NCI-H1436 (cell line): ENCODE measurements at regions not wholly inside any gene's neighbourhood (a gene's known extent, or its start where the extent isn't known, plus 50 kb on each side); places are given as distances from the start of the nearest gene placed in this dataset.
"Not testable (repeated sequence)": the region's sequence is repeated elsewhere in the genome, so short reads cannot be mapped to it uniquely, and the experiment has no call there.

Experiments
- DNase-seq: peaks from one replicate; lab custom pipeline; 2025; lab: John Stamatoyannopoulos, UW

GRCh38 chr12:9449657-9450126, 158.0 kb downstream of the KLRB1 start:
- DNase-seq: not testable (repeated sequence)

- no peak for DNase-seq
Observed at GRCh38 chr12:9449181-9449580, 158.5 kb downstream of the KLRB1 start.

GRCh38 chr12:9448648-9449047, 159.1 kb downstream of the KLRB1 start:
- DNase-seq: not testable (repeated sequence)

GRCh38 chr12:9447791-9448614, 159.7 kb downstream of the KLRB1 start:
- DNase-seq: peak; percentile 78

- DNase-seq: not testable (repeated sequence)
Observed at GRCh38 chr12:9446883-9447761, 160.6 kb downstream of the KLRB1 start.

GRCh38 chr12:9440428-9440827, 167.3 kb downstream of the KLRB1 start:
- not testable (repeated sequence) for DNase-seq

- not testable (repeated sequence) for DNase-seq
Observed at GRCh38 chr12:9435682-9436081, 172.0 kb downstream of the KLRB1 start.

- DNase-seq: not testable (repeated sequence)
Observed at GRCh38 chr12:9430385-9430784, 177.3 kb downstream of the KLRB1 start.

- DNase-seq: not testable (repeated sequence)
Observed at GRCh38 chr12:9428856-9429255, 178.9 kb downstream of the KLRB1 start.

- DNase-seq: not testable (repeated sequence)
Observed at GRCh38 chr12:9425429-9425828, 182.3 kb downstream of the KLRB1 start.

GRCh38 chr12:9424175-9424740, 183.5 kb downstream of the KLRB1 start:
- DNase-seq: not testable (repeated sequence)

GRCh38 chr12:9422689-9423088, 185.0 kb downstream of the KLRB1 start:
- not testable (repeated sequence) for DNase-seq

GRCh38 chr12:9421520-9422086, 186.1 kb downstream of the KLRB1 start:
- DNase-seq: not testable (repeated sequence)

- DNase-seq: not testable (repeated sequence)
Observed at GRCh38 chr12:9420817-9421519, 186.7 kb downstream of the KLRB1 start.

GRCh38 chr12:9418669-9419041, 189.1 kb downstream of the KLRB1 start:
- not testable (repeated sequence) for DNase-seq

- not testable (repeated sequence) for DNase-seq
Observed at GRCh38 chr12:9417947-9418668, 189.6 kb downstream of the KLRB1 start.

GRCh38 chr12:9417341-9417740, 190.4 kb downstream of the KLRB1 start:
- DNase-seq: not testable (repeated sequence)

- DNase-seq: not testable (repeated sequence)
Observed at GRCh38 chr12:9416346-9416745, 191.4 kb downstream of the KLRB1 start.

GRCh38 chr12:9415898-9416297, 191.8 kb downstream of the KLRB1 start:
- not testable (repeated sequence) for DNase-seq

GRCh38 chr12:9413862-9414261, 193.9 kb downstream of the KLRB1 start:
- DNase-seq: not testable (repeated sequence)
